ENCODE measurements at regions not wholly inside any gene's neighbourhood (a gene's known extent, or its start where the extent isn't known, plus 50 kb on each side); places are given as distances from the start of the nearest gene placed in this dataset.

DNA sequence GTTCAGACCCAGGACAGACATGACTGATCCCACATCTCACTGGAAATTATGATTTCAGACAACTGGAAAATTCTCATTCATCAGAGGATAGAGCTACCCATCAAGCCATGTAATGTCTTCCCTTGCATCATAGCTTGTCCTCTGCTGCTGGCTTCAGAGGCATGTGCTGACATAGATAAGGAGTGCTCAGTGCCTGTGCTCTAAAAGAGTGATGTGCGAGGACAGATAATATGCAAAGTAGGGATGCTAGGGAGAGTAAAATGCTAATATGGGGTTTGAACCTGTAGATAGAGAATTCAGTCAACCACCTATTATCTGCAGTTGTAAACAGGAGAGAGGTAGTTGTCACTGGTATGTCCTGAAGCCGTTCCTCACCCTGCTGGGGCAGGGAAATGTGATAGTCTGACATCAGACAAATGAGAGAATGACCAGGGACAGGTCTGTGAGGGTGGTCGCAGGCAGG lies 349.7 kb upstream of the CCL2 start:
- TF ChIP-seq CHD1 (IDR thresholded peaks at IDR 0.05; ENCODE audit: low read depth, low read length) (no peak), CTCF (conservative IDR thresholded peaks at IDR 0.05; ENCODE audit: low read depth, low read length) (no peak), RCOR1 (IDR thresholded peaks at IDR 0.05; ENCODE audit: insufficient replicate concordance, low read length) (no peak), ELK1 (IDR thresholded peaks at IDR 0.05; ENCODE audit: borderline replicate concordance, low read depth, low read length) (no peak), MAZ (IDR thresholded peaks at IDR 0.05; ENCODE audit: borderline replicate concordance, low read depth, low read length) (no peak), RAD21 (IDR thresholded peaks at IDR 0.05; ENCODE audit: low read length) (no peak), BHLHE40 (IDR thresholded peaks at IDR 0.05; ENCODE audit: low read depth, low read length) (no peak), MAFK (IDR thresholded peaks at IDR 0.05; ENCODE audit: low read depth, low read length) (no peak)
- H3K4me3 ChIP-seq (ENCODE audit: insufficient read depth, low read depth, low read length) = no peak overlapping the region
- H2AK5ac ChIP-seq (ENCODE audit: low read depth, low read length) = no peak overlapping the region
- dilution Hi-C loops (cut with HindIII; ENCODE audit: low sequenced_read_pairs, unreplicated experiment) (no loop called here), in situ Hi-C loops (cut with MboI; ENCODE audit: low sequenced_read_pairs) (no loop called here), intact Hi-C loops (cut with micrococcal nuclease) (no loop called here)
- H3K9me3 ChIP-seq (ENCODE audit: control insufficient read depth, insufficient read depth, low read length) = no peaks in the 10 kb centered on the region
- no peaks in the 10 kb centered on the region for H3K9me1 ChIP-seq (ENCODE audit: insufficient read depth, low read length)
- no peaks in the 10 kb centered on the region for H3K4me1 ChIP-seq (ENCODE audit: control insufficient read depth, insufficient read depth, low read length)
- DNase-seq (no peak), ATAC-seq (ENCODE audit: low read depth) (no peak)
- H3K14ac ChIP-seq (replicated peaks; ENCODE audit: low read depth, low read length) = no peak overlapping the region
- no peaks in the 10 kb centered on the region for H3K27me3 ChIP-seq (ENCODE audit: control insufficient read depth, insufficient read depth, low read length)
- H3K56ac ChIP-seq (ENCODE audit: extremely low read depth, insufficient read depth, low read length) = no peak overlapping the region
- H3K79me1 ChIP-seq (ENCODE audit: low read depth in 1 of 2, low read length in 2 of 2) = no peaks in the 10 kb centered on the region
- no peak overlapping the region for H2BK15ac ChIP-seq (ENCODE audit: low read depth, low read length)
- H2AFZ ChIP-seq (replicated peaks; ENCODE audit: low read length, poor library complexity) = no peak overlapping the region
- ChIA-PET CTCF (no interaction called here), POLR2A (ENCODE audit: unreplicated experiment) (no interaction called here)
- no peak overlapping the region for H4K91ac ChIP-seq (ENCODE audit: insufficient read depth, low read depth, low read length)
- no TSS peak for BruUV-seq (replicated peaks)
- no peak overlapping the region for H2AK9ac ChIP-seq (replicated peaks; ENCODE audit: low read depth, low read length, poor library complexity)
- no peak overlapping the region for H2BK5ac ChIP-seq (ENCODE audit: low read depth, low read length, poor library complexity, severe bottlenecking)
- H3K18ac ChIP-seq (ENCODE audit: low read depth, low read length) = no peak overlapping the region
- no peak overlapping the region for H3K4me2 ChIP-seq (ENCODE audit: low read depth, low read length)
- H3K23ac ChIP-seq (ENCODE audit: low read depth, low read length) = no peak overlapping the region
- H4K8ac ChIP-seq (ENCODE audit: low read depth in 2 of 2, low read length in 2 of 2) = no peak overlapping the region
- WGBS, 2 experiments (ENCODE audit: extremely low coverage in 2 of 2, insufficient read length in 1 of 2) = no CpG with 5 or more reads among the region's 3 CpGs
- no peak overlapping the region for H2BK120ac ChIP-seq (ENCODE audit: low read depth, low read length)
- no peak overlapping the region for H3K27ac ChIP-seq (ENCODE audit: insufficient read depth, low read length)
- H3K9ac ChIP-seq (ENCODE audit: low read depth, low read length) = no peak overlapping the region
- H3K36me3 ChIP-seq (ENCODE audit: control insufficient read depth, insufficient read depth, low read length) = no peaks in the 10 kb centered on the region
- no peak overlapping the region for H3K4ac ChIP-seq (ENCODE audit: low read depth, low read length)
- no peak overlapping the region for H2BK20ac ChIP-seq (ENCODE audit: low read depth, low read length)
- H4K5ac ChIP-seq (ENCODE audit: low read depth, low read length) = no peak overlapping the region
- H4K20me1 ChIP-seq (ENCODE audit: insufficient read depth, low read length) = no peaks in the 10 kb centered on the region

Measured in IMR-90 (cell line).